GM12878 (cell line): ENCODE measurements at regions not wholly inside any gene's neighbourhood (a gene's known extent, or its start where the extent isn't known, plus 50 kb on each side); places are given as distances from the start of the nearest gene placed in this dataset.

Experiments used
- ATAC-seq: fragments of 200-7000 bp; cut with Tn5 transposase; 3 replicates; pipeline ENCODE4 v1.9.1; 2020; ENCODE audit warnings: mild to moderate bottlenecking, moderate library complexity
- BruUV-seq: library from RNA; stranded (reverse); fragments of 400-500 nt; replicated peaks from 2 replicates; lab custom pipeline; 2021; lab: Mats Ljungman, UMichigan
- CTCF ChIA-PET: fragments of 300-600 bp; sonication (Branson Sonifier 250); formaldehyde crosslinking; extraction: SDS; loops from one replicate; lab custom pipeline; 2021; ENCODE audit warnings: inconsistent platforms; lab: Yijun Ruan, JAX
- POLR2A ChIA-PET: fragments of 350-600 bp; formaldehyde crosslinking; extraction: SDS; loops from one replicate; lab custom pipeline; 2021; ENCODE audit warnings: inconsistent platforms; lab: Charles Lee
- RAD21 ChIA-PET: fragments of 300-600 bp; sonication (Branson Sonifier 250); formaldehyde crosslinking; loops from one replicate; lab custom pipeline; 2023; ENCODE audit warnings: antibody characterized with exemption; ENCODE audit not compliant: unreplicated experiment; lab: Charles Lee
- SMC1A ChIA-PET: fragments of 300-600 bp; sonication (Branson Sonifier 250); formaldehyde crosslinking; loops from one replicate; lab custom pipeline; 2023; ENCODE audit not compliant: unreplicated experiment, uncharacterized antibody; lab: Charles Lee
- DNase-seq: peaks from one replicate; pipeline ENCODE4 v3.0.0-alpha.2; 2011; ENCODE audit warnings: low read depth, low spot score
- FAIRE-seq: peaks from 3 replicates; lab custom pipeline; 2011; peaks lifted over from hg19 to GRCh38; lab: Jason Lieb, UNC
- H2AFZ ChIP-seq: 2 replicates; pipeline ENCODE4 v1.6.0; 2011; ENCODE audit warnings: low read depth, low read length, control low read depth; ENCODE audit not compliant: control insufficient read depth
- H3K27ac ChIP-seq: 2 replicates; pipeline ENCODE4 v1.5.1; 2011; ENCODE audit warnings: control low read depth; ENCODE audit not compliant: control insufficient read depth, insufficient read depth
- H3K27me3 ChIP-seq, 2 experiments: replicated peaks in 1 of 2; 2 replicates each; pipeline versions ENCODE4 v1.6.0 to v1.6.1; 2011; ENCODE audit warnings: low read length in 1 of 2; ENCODE audit not compliant: control insufficient read depth in 2 of 2, insufficient read depth in 2 of 2
- H3K36me3 ChIP-seq, 2 experiments: 2 replicates each; pipeline ENCODE4 v1.5.1; 2011; ENCODE audit warnings: low read length in 1 of 2; ENCODE audit not compliant: control insufficient read depth in 2 of 2, insufficient read depth in 2 of 2
- H3K4me1 ChIP-seq: 2 replicates; pipeline ENCODE4 v1.6.1; 2011; ENCODE audit warnings: mild to moderate bottlenecking, low read length, moderate library complexity, mixed read lengths; ENCODE audit not compliant: control insufficient read depth, insufficient read depth
- H3K4me2 ChIP-seq: 2 replicates; pipeline ENCODE4 v1.6.0; 2011; ENCODE audit warnings: control low read depth; ENCODE audit not compliant: control insufficient read depth, insufficient read depth
- H3K4me3 ChIP-seq: fragments of 200-600 bp; sonication (generic); 2 replicates; pipeline ENCODE4 v1.5.1; 2016
- H3K79me2 ChIP-seq: 2 replicates; pipeline ENCODE4 v1.6.0; 2011; ENCODE audit warnings: low read length; ENCODE audit not compliant: control insufficient read depth, insufficient read depth
- H3K9ac ChIP-seq: 2 replicates; pipeline ENCODE4 v1.8.0; 2011; ENCODE audit warnings: low read length, control low read depth, mixed read lengths; ENCODE audit not compliant: control insufficient read depth, insufficient read depth
- H3K9me3 ChIP-seq: replicated peaks from 3 replicates; pipeline ENCODE4 v1.5.1; 2011; ENCODE audit warnings: mild to moderate bottlenecking, low read length; ENCODE audit not compliant: control insufficient read depth, insufficient read depth
- H4K20me1 ChIP-seq: 2 replicates; pipeline ENCODE4 v1.6.0; 2011; ENCODE audit not compliant: control insufficient read depth, insufficient read depth
- HDAC6 ChIP-seq: fragments of 200-600 bp; sonication (generic); IDR thresholded peaks from one replicate; pipeline ENCODE4 v1.8.0; 2017; ENCODE audit warnings: antibody characterized with exemption; ENCODE audit not compliant: unreplicated experiment
- HDGF ChIP-seq: fragments of 450-650 bp; IDR thresholded peaks from 2 replicates; pipeline ENCODE4 v1.6.1; 2016; ENCODE audit warnings: antibody characterized with exemption
- KDM1A ChIP-seq: fragments of 200-600 bp; sonication (generic); IDR thresholded peaks from 2 replicates; pipeline ENCODE4 v1.6.1; 2016; ENCODE audit warnings: borderline replicate concordance
- MXI1 ChIP-seq: fragments of 150-350 bp; IDR thresholded peaks from 2 replicates; pipeline ENCODE4 v1.6.1; 2011; ENCODE audit warnings: low read depth, mild to moderate bottlenecking, inconsistent platforms, low read length, improper control_type of control experiment
- NR2C2 ChIP-seq: IDR thresholded peaks from 2 replicates; pipeline ENCODE4 v1.6.1; 2011; ENCODE audit warnings: borderline replicate concordance, low read depth; ENCODE audit not compliant: control insufficient read depth, insufficient read length
- POLR2AphosphoS5 ChIP-seq: IDR thresholded peaks from 2 replicates; pipeline ENCODE4 v1.6.1; 2011; ENCODE audit warnings: mild to moderate bottlenecking, low read length, inconsistent platforms
- SMAD1 ChIP-seq: fragments of 450-650 bp; IDR thresholded peaks from 2 replicates; pipeline ENCODE4 v1.6.1; 2018; ENCODE audit warnings: mild to moderate bottlenecking, low read depth; ENCODE audit not compliant: partially characterized antibody
- SUPT20H ChIP-seq: IDR thresholded peaks from 2 replicates; pipeline ENCODE4 v1.6.1; 2011; ENCODE audit warnings: low read depth, mild to moderate bottlenecking, low read length, moderate library complexity, borderline replicate concordance; ENCODE audit not compliant: control insufficient read depth
- WGBS: methylation state at CpG from one replicate; pipeline ENCODE4 v1.1.6; 2016; ENCODE audit warnings: low lambda C conversion rate; ENCODE audit not compliant: insufficient replicate concordance, insufficient coverage; ENCODE audit errors: missing lambda C conversion rate; 5-methylcytosine and 5-hydroxymethylcytosine counted together
- in situ Hi-C: fragments of 300-500 bp; cut with MboI; formaldehyde crosslinking; loops from 9 replicates; pipeline ENCODE4 v1.14.3; 2018; ENCODE audit warnings: mixed read lengths
- intact Hi-C: fragments of 100-400 bp; cut with micrococcal nuclease; formaldehyde crosslinking; loops from one replicate; pipeline ENCODE4 v1.14.2; 2022; ENCODE audit not compliant: unreplicated experiment
- TF ChIP-seq, protein P1 (sequence below): fragments of 450-650 bp; IDR thresholded peaks from 2 replicates; pipeline ENCODE4 v1.6.1; 2016; ENCODE audit warnings: mild to moderate bottlenecking, moderate library complexity, borderline replicate concordance
- TF ChIP-seq, protein P2 (sequence below): fragments of 450-650 bp; IDR thresholded peaks from 2 replicates; pipeline ENCODE4 v1.6.1; 2017; ENCODE audit warnings: mild to moderate bottlenecking, moderate library complexity
- TF ChIP-seq, protein P3 (sequence below): IDR thresholded peaks from 2 replicates; pipeline ENCODE4 v1.6.1; 2012; ENCODE audit warnings: low read depth, low read length, improper control_type of control experiment
- TF ChIP-seq, protein P4 (sequence below): IDR thresholded peaks from 2 replicates; pipeline ENCODE4 v1.6.1; 2011; ENCODE audit warnings: borderline replicate concordance, low read depth, mild to moderate bottlenecking, moderate library complexity, low read length; ENCODE audit not compliant: insufficient read depth, poor library complexity, severe bottlenecking

- no peaks in the 10 kb centered on the region for H3K4me1 ChIP-seq
- ChIA-PET SMC1A (no interaction called here), POLR2A (no interaction called here), RAD21 (no interaction called here), CTCF (no interaction called here)
- FAIRE-seq: no peak
- H3K27ac ChIP-seq: no peak overlapping the region
- intact Hi-C loops (no loop called here), in situ Hi-C loops (no loop called here)
- 22% methylated on average over 5 of the region's 5 CpGs for WGBS
- H3K36me3 ChIP-seq: no peaks in the 10 kb centered on the region
- no peaks in the 10 kb centered on the region for H3K27me3 ChIP-seq
- H3K79me2 ChIP-seq: no peaks in the 10 kb centered on the region
- BruUV-seq: no TSS peak
- H3K4me3 ChIP-seq: no peak overlapping the region
- H2AFZ ChIP-seq: no peak overlapping the region
- H3K9me3 ChIP-seq: no peaks in the 10 kb centered on the region
- DNase-seq: no peak
- no peak for ATAC-seq
- H3K4me2 ChIP-seq: no peak overlapping the region
- H3K9ac ChIP-seq: no peak overlapping the region
- no peaks in the 10 kb centered on the region for H4K20me1 ChIP-seq
- no peak for TF ChIP-seq SUPT20H
- TF ChIP-seq, protein P1, sequence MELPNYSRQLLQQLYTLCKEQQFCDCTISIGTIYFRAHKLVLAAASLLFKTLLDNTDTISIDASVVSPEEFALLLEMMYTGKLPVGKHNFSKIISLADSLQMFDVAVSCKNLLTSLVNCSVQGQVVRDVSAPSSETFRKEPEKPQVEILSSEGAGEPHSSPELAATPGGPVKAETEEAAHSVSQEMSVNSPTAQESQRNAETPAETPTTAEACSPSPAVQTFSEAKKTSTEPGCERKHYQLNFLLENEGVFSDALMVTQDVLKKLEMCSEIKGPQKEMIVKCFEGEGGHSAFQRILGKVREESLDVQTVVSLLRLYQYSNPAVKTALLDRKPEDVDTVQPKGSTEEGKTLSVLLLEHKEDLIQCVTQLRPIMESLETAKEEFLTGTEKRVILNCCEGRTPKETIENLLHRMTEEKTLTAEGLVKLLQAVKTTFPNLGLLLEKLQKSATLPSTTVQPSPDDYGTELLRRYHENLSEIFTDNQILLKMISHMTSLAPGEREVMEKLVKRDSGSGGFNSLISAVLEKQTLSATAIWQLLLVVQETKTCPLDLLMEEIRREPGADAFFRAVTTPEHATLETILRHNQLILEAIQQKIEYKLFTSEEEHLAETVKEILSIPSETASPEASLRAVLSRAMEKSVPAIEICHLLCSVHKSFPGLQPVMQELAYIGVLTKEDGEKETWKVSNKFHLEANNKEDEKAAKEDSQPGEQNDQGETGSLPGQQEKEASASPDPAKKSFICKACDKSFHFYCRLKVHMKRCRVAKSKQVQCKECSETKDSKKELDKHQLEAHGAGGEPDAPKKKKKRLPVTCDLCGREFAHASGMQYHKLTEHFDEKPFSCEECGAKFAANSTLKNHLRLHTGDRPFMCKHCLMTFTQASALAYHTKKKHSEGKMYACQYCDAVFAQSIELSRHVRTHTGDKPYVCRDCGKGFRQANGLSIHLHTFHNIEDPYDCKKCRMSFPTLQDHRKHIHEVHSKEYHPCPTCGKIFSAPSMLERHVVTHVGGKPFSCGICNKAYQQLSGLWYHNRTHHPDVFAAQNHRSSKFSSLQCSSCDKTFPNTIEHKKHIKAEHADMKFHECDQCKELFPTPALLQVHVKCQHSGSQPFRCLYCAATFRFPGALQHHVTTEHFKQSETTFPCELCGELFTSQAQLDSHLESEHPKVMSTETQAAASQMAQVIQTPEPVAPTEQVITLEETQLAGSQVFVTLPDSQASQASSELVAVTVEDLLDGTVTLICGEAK: no peak
- TF ChIP-seq, protein P2, sequence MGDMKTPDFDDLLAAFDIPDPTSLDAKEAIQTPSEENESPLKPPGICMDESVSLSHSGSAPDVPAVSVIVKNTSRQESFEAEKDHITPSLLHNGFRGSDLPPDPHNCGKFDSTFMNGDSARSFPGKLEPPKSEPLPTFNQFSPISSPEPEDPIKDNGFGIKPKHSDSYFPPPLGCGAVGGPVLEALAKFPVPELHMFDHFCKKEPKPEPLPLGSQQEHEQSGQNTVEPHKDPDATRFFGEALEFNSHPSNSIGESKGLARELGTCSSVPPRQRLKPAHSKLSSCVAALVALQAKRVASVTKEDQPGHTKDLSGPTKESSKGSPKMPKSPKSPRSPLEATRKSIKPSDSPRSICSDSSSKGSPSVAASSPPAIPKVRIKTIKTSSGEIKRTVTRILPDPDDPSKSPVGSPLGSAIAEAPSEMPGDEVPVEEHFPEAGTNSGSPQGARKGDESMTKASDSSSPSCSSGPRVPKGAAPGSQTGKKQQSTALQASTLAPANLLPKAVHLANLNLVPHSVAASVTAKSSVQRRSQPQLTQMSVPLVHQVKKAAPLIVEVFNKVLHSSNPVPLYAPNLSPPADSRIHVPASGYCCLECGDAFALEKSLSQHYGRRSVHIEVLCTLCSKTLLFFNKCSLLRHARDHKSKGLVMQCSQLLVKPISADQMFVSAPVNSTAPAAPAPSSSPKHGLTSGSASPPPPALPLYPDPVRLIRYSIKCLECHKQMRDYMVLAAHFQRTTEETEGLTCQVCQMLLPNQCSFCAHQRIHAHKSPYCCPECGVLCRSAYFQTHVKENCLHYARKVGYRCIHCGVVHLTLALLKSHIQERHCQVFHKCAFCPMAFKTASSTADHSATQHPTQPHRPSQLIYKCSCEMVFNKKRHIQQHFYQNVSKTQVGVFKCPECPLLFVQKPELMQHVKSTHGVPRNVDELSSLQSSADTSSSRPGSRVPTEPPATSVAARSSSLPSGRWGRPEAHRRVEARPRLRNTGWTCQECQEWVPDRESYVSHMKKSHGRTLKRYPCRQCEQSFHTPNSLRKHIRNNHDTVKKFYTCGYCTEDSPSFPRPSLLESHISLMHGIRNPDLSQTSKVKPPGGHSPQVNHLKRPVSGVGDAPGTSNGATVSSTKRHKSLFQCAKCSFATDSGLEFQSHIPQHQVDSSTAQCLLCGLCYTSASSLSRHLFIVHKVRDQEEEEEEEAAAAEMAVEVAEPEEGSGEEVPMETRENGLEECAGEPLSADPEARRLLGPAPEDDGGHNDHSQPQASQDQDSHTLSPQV: no peak
- no peak for TF ChIP-seq NR2C2
- TF ChIP-seq, protein P3, sequence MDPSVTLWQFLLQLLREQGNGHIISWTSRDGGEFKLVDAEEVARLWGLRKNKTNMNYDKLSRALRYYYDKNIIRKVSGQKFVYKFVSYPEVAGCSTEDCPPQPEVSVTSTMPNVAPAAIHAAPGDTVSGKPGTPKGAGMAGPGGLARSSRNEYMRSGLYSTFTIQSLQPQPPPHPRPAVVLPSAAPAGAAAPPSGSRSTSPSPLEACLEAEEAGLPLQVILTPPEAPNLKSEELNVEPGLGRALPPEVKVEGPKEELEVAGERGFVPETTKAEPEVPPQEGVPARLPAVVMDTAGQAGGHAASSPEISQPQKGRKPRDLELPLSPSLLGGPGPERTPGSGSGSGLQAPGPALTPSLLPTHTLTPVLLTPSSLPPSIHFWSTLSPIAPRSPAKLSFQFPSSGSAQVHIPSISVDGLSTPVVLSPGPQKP: no peak
- TF ChIP-seq POLR2AphosphoS5: no peak
- TF ChIP-seq HDAC6: no peak
- TF ChIP-seq SMAD1: no peak
- TF ChIP-seq, protein P4, sequence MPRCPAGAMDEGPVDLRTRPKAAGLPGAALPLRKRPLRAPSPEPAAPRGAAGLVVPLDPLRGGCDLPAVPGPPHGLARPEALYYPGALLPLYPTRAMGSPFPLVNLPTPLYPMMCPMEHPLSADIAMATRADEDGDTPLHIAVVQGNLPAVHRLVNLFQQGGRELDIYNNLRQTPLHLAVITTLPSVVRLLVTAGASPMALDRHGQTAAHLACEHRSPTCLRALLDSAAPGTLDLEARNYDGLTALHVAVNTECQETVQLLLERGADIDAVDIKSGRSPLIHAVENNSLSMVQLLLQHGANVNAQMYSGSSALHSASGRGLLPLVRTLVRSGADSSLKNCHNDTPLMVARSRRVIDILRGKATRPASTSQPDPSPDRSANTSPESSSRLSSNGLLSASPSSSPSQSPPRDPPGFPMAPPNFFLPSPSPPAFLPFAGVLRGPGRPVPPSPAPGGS: no peak
- TF ChIP-seq HDGF: no peak
- TF ChIP-seq MXI1: no peak
- no peak for TF ChIP-seq KDM1A
Measured at GRCh38 chr3:80445641-80446040, 677.8 kb upstream of the ROBO1 start.
